KG1 (cell line): ENCODE measurements at regions not wholly inside any gene's neighbourhood (a gene's known extent, or its start where the extent isn't known, plus 50 kb on each side); places are given as distances from the start of the nearest gene placed in this dataset.
"Not testable (repeated sequence)": the region's sequence is repeated elsewhere in the genome, so short reads cannot be mapped to it uniquely, and the experiment has no call there.

Source experiments
- DNase-seq: peaks from one replicate; lab custom pipeline; 2025; lab: John Stamatoyannopoulos, UW

- DNase-seq = not testable (repeated sequence)
These were observed 63.9 kb downstream of the RWDD3 start for GRCh38 chr1:95297906-95298305.

- DNase-seq = no peak
These were observed 67.1 kb downstream of the RWDD3 start for GRCh38 chr1:95301091-95301490.

GRCh38 chr1:95301614-95302013 lies 67.6 kb downstream of the RWDD3 start:
- no peak for DNase-seq

- DNase-seq = no peak
These were observed 70.8 kb downstream of the RWDD3 start for GRCh38 chr1:95304803-95305202.

GRCh38 chr1:95308276-95309030 lies 74.4 kb downstream of the RWDD3 start:
- DNase-seq = no peak

- no peak for DNase-seq
These were observed 75.0 kb downstream of the RWDD3 start for GRCh38 chr1:95309031-95309471.

GRCh38 chr1:95311014-95311413 lies 77.0 kb downstream of the RWDD3 start:
- DNase-seq = no peak

- DNase-seq = no peak
These were observed 77.8 kb downstream of the RWDD3 start for GRCh38 chr1:95311762-95312161.

- DNase-seq = no peak
These were observed 78.2 kb downstream of the RWDD3 start for GRCh38 chr1:95312181-95312580.

- DNase-seq = no peak
These were observed 79.5 kb downstream of the RWDD3 start for GRCh38 chr1:95313527-95313926.

GRCh38 chr1:95321531-95321930 lies 87.5 kb downstream of the RWDD3 start:
- DNase-seq = no peak

GRCh38 chr1:95323123-95323522 lies 89.1 kb downstream of the RWDD3 start:
- DNase-seq = no peak

GRCh38 chr1:95325349-95325748 lies 91.3 kb downstream of the RWDD3 start:
- DNase-seq = no peak

- no peak for DNase-seq
These were observed 92.0 kb downstream of the RWDD3 start for GRCh38 chr1:95326023-95326422.

- DNase-seq = no peak
These were observed 98.7 kb downstream of the RWDD3 start for GRCh38 chr1:95332754-95333153.

- DNase-seq = no peak
These were observed 105.4 kb downstream of the RWDD3 start for GRCh38 chr1:95339377-95339776.

- DNase-seq = no peak
These were observed 106.1 kb downstream of the RWDD3 start for GRCh38 chr1:95340061-95340460.

GRCh38 chr1:95352767-95353166 lies 118.8 kb downstream of the RWDD3 start:
- DNase-seq = no peak

- no peak for DNase-seq
These were observed 119.2 kb downstream of the RWDD3 start for GRCh38 chr1:95353194-95353593.

GRCh38 chr1:95364546-95364945 lies 130.5 kb downstream of the RWDD3 start:
- no peak for DNase-seq

GRCh38 chr1:95366498-95366897 lies 132.5 kb downstream of the RWDD3 start:
- DNase-seq = no peak

- no peak for DNase-seq
These were observed 134.2 kb downstream of the RWDD3 start for GRCh38 chr1:95368178-95368577.

- DNase-seq = no peak
These were observed 136.1 kb downstream of the RWDD3 start for GRCh38 chr1:95369985-95370690.
